K562 (cell line): ENCODE measurements at regions not wholly inside any gene's neighbourhood (a gene's known extent, or its start where the extent isn't known, plus 50 kb on each side); places are given as distances from the start of the nearest gene placed in this dataset.

ENCODE experiments used
- ATAC-seq: fragments of 200-7000 bp; cut with Tn5 transposase; 3 replicates; pipeline ENCODE4 v1.9.1; 2020; ENCODE audit warnings: moderate library complexity
- BruUV-seq: library from RNA; stranded (reverse); fragments of 400-500 nt; replicated peaks from 2 replicates; lab custom pipeline; 2021; lab: Mats Ljungman, UMichigan
- CTCF ChIA-PET: fragments of 300-600 bp; formaldehyde crosslinking; extraction: SDS; loops from one replicate; lab custom pipeline; 2021; ENCODE audit warnings: low intra/inter-chr PET ratio; lab: Yijun Ruan, JAX
- POLR2A ChIA-PET: fragments of 300-600, 350-650 bp; sonication (Branson Sonifier 250); formaldehyde crosslinking; extraction: SDS; loops from one replicate; lab custom pipeline; 2021; ENCODE audit warnings: antibody characterized with exemption, inconsistent platforms; lab: Yijun Ruan, JAX
- DNase-seq, 4 experiments: peaks; one replicate each; pipeline versions ENCODE4 v3.0.0 to v3.0.0-alpha.2; 2011 to 2018; ENCODE audit warnings: low spot score in 3 of 4, mixed read lengths in 3 of 4; ENCODE audit errors: extremely low read depth in 1 of 4
- FAIRE-seq: peaks from 2 replicates; lab custom pipeline; 2011; peaks lifted over from hg19 to GRCh38; lab: Jason Lieb, UNC
- H2AFZ ChIP-seq: 2 replicates; pipeline ENCODE4 v1.6.0; 2011; ENCODE audit warnings: low read depth, low read length, control low read depth, inconsistent platforms
- H3K27ac ChIP-seq: fragments of 200-600 bp; 3 replicates; pipeline ENCODE4 v1.8.0; 2011; ENCODE audit warnings: low read depth, mild to moderate bottlenecking, control low read depth, inconsistent platforms, low read length, moderate library complexity, mixed read lengths; ENCODE audit errors: extremely low read depth
- H3K27me3 ChIP-seq, 2 experiments: fragments of 300-600 bp in 1 of 2; 2 replicates in 1 of 2; 3 replicates in 1 of 2; pipeline versions ENCODE4 v1.6.0 to v1.8.0; 2011; ENCODE audit warnings: inconsistent platforms in 2 of 2, low read length in 2 of 2, mild to moderate bottlenecking in 1 of 2, mixed read lengths in 1 of 2, moderate library complexity in 1 of 2; ENCODE audit not compliant: control insufficient read depth in 2 of 2, insufficient read depth in 2 of 2
- H3K36me3 ChIP-seq: fragments of 300-600 bp; 3 replicates; pipeline ENCODE4 v1.8.0; 2011; ENCODE audit warnings: mild to moderate bottlenecking, low read length, inconsistent platforms; ENCODE audit not compliant: control insufficient read depth, insufficient read depth
- H3K4me1 ChIP-seq, 2 experiments: fragments of 200-600 bp in 1 of 2; replicated peaks in 1 of 2; 2 replicates in 1 of 2; 3 replicates in 1 of 2; pipeline versions ENCODE4 v1.5.1 to v1.8.0; 2011; ENCODE audit warnings: inconsistent platforms in 2 of 2, low read length in 2 of 2, mild to moderate bottlenecking in 1 of 2, mixed read lengths in 1 of 2, moderate library complexity in 1 of 2; ENCODE audit not compliant: control insufficient read depth in 2 of 2, insufficient read depth in 2 of 2
- H3K4me2 ChIP-seq: 2 replicates; pipeline ENCODE4 v1.6.1; 2011; ENCODE audit warnings: low read length, control low read depth, inconsistent platforms, mixed read lengths; ENCODE audit not compliant: insufficient read depth
- H3K4me3 ChIP-seq: fragments of 200-600 bp; sonication (generic), shearing (Covaris generic); 2 replicates; pipeline ENCODE4 v1.5.1; 2016; ENCODE audit warnings: control low read depth, inconsistent platforms
- H3K79me2 ChIP-seq: fragments of 200-600 bp; 3 replicates; pipeline ENCODE4 v1.8.0; 2011; ENCODE audit warnings: low read length, inconsistent platforms; ENCODE audit not compliant: control insufficient read depth, insufficient read depth
- H3K9ac ChIP-seq, 2 experiments: 2 replicates each; pipeline versions ENCODE4 v1.6.0 to v1.6.1; 2011; ENCODE audit warnings: low read depth in 2 of 2, low read length in 2 of 2, control low read depth in 1 of 2, inconsistent platforms in 1 of 2, mild to moderate bottlenecking in 1 of 2, mixed read lengths in 1 of 2; ENCODE audit not compliant: insufficient read depth in 1 of 2
- H3K9me1 ChIP-seq: one replicate; pipeline ENCODE4 v1.6.0; 2011; ENCODE audit warnings: inconsistent platforms, mild to moderate bottlenecking, low read length, moderate library complexity; ENCODE audit not compliant: control insufficient read depth, insufficient read depth
- H3K9me3 ChIP-seq: replicated peaks from 2 replicates; pipeline ENCODE4 v1.5.1; 2011; ENCODE audit warnings: low read depth, low read length, inconsistent platforms; ENCODE audit not compliant: control insufficient read depth, insufficient read depth
- H4K20me1 ChIP-seq: replicated peaks from 2 replicates; pipeline ENCODE4 v1.6.1; 2011; ENCODE audit warnings: low read length, inconsistent platforms, mixed read lengths; ENCODE audit not compliant: control insufficient read depth, insufficient read depth
- ADNP ChIP-seq: fragments of 200-800 bp; sonication (Bioruptor generic); IDR thresholded peaks from 2 replicates; pipeline ENCODE4 v1.6.1; 2016; ENCODE audit warnings: missing genetic modification characterization, missing compliant biosample characterization
- COPS2 ChIP-seq: fragments of 450-650 bp; conservative IDR thresholded peaks from 2 replicates; pipeline ENCODE4 v1.6.1; 2016; ENCODE audit warnings: mild to moderate bottlenecking, moderate library complexity
- NFIX ChIP-seq: fragments of 250-450 bp; sonication (Bioruptor Pico); IDR thresholded peaks from 2 replicates; pipeline ENCODE4 v1.4.0; 2020; ENCODE audit warnings: low read depth, mild to moderate bottlenecking, moderate library complexity
- PHF8 ChIP-seq: fragments of 200-600 bp; sonication (generic); IDR thresholded peaks from 2 replicates; pipeline ENCODE4 v1.6.1; 2012; ENCODE audit warnings: mixed run types, mild to moderate bottlenecking, inconsistent platforms, low read length, moderate library complexity, borderline replicate concordance
- SAFB2 ChIP-seq: fragments of 200-400 bp; formaldehyde crosslinking; IDR thresholded peaks from 2 replicates; pipeline ENCODE4 v1.6.1; 2018; ENCODE audit warnings: borderline replicate concordance, low read length, low read depth, moderate library complexity; ENCODE audit not compliant: severe bottlenecking
- SAP30 ChIP-seq: fragments of 200-600 bp; sonication (generic); IDR thresholded peaks from 2 replicates; pipeline ENCODE4 v1.6.1; 2012; ENCODE audit warnings: borderline replicate concordance, low read depth, mild to moderate bottlenecking, moderate library complexity, low read length, control low read depth, inconsistent platforms; ENCODE audit not compliant: insufficient read depth, poor library complexity, severe bottlenecking
- TCF7L2 ChIP-seq: fragments of 150-350 bp; IDR thresholded peaks from 2 replicates; pipeline ENCODE4 v1.6.1; 2016; ENCODE audit warnings: low read depth, mild to moderate bottlenecking, low read length, moderate library complexity
- TGIF2 ChIP-seq: sonication (generic); formaldehyde crosslinking; IDR thresholded peaks from 2 replicates; pipeline ENCODE4 v1.8.1; 2022; ENCODE audit warnings: mild to moderate bottlenecking, missing genetic modification reagents, moderate library complexity
- USF1 ChIP-seq: sonication (generic); formaldehyde crosslinking; IDR thresholded peaks from 2 replicates; pipeline ENCODE4 v1.9.0; 2022; ENCODE audit warnings: mild to moderate bottlenecking, missing genetic modification reagents
- ZKSCAN1 ChIP-seq: fragments of 150-350 bp; IDR thresholded peaks from 2 replicates; pipeline ENCODE4 v1.6.1; 2016; ENCODE audit warnings: low read depth, low read length
- ZNF124 ChIP-seq: sonication (generic); formaldehyde crosslinking; IDR thresholded peaks from 2 replicates; pipeline ENCODE4 v1.8.1; 2022; ENCODE audit warnings: missing genetic modification reagents
- ZNF23 ChIP-seq: fragments of 250-450 bp; sonication (Bioruptor Pico); IDR thresholded peaks from 2 replicates; pipeline ENCODE4 v1.4.0; 2020; ENCODE audit warnings: mild to moderate bottlenecking
- ZNF316 ChIP-seq: fragments of 450-650 bp; IDR thresholded peaks from 2 replicates; pipeline ENCODE4 v1.6.1; 2016
- ZNF561 ChIP-seq: fragments of 450-650 bp; formaldehyde crosslinking; conservative IDR thresholded peaks from 2 replicates; pipeline ENCODE4 v1.4.0; 2020; ENCODE audit warnings: mild to moderate bottlenecking, moderate library complexity
- WGBS: fragments of 100-300 bp; shearing (Covaris generic); methylation state at CpG from one replicate; pipeline ENCODE4 v1.1.6; 2016; ENCODE audit warnings: low coverage, mixed read lengths; ENCODE audit not compliant: insufficient coverage; ENCODE audit errors: missing lambda C conversion rate; 5-methylcytosine and 5-hydroxymethylcytosine counted together
- in situ Hi-C: fragments of 300-500 bp; cut with MboI; formaldehyde crosslinking; loops from 4 replicates; pipeline ENCODE4 v1.15.0; 2018; ENCODE audit warnings: inconsistent platforms, mixed read lengths
- intact Hi-C: fragments of 100-400 bp; cut with micrococcal nuclease; formaldehyde crosslinking; loops from 2 replicates; pipeline ENCODE4 v1.14.2; 2022
- TF ChIP-seq, protein P1 (sequence below): sonication (generic); formaldehyde crosslinking; IDR thresholded peaks from 2 replicates; pipeline ENCODE4 v1.5.0; 2020; ENCODE audit warnings: missing genetic modification reagents

DNA sequence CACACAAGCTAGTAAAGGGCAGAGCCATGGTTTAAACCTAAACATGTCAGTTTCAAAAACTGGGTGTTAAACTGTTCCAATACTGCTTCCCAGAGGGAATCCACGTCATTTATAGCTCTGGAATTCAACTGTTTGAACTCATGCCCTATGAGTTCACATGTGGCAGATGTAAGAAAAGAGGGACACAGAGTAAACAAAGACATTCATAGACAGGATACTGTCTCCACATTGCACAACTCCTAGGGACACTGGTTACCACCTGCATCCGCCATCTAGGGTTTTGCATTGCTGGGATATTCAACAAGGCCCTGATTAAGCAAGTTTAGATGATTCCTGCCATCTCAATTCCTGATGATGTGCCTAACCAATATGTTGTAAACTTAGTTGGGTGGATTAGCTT lies 134.1 kb upstream of the COL8A1 start:
- ATAC-seq (no peak), DNase-seq (no peak), FAIRE-seq (no peak)
- no peak for TF ChIP-seq USF1 (CRISPR knock-in tag)
- TF ChIP-seq PHF8: no peak
- TF ChIP-seq TGIF2 (CRISPR knock-in tag): no peak
- no peak for TF ChIP-seq ZNF316
- TF ChIP-seq COPS2: no peak
- no peak for TF ChIP-seq ZNF124
- no peak for TF ChIP-seq TCF7L2
- no peak for TF ChIP-seq NFIX (CRISPR knock-in tag)
- no peak for TF ChIP-seq ZNF23 (CRISPR knock-in tag)
- no peak for TF ChIP-seq ZNF561 (CRISPR knock-in tag)
- no peak for TF ChIP-seq ADNP (tag)
- TF ChIP-seq SAFB2: no peak
- no peak for TF ChIP-seq SAP30
- TF ChIP-seq, protein P1, sequence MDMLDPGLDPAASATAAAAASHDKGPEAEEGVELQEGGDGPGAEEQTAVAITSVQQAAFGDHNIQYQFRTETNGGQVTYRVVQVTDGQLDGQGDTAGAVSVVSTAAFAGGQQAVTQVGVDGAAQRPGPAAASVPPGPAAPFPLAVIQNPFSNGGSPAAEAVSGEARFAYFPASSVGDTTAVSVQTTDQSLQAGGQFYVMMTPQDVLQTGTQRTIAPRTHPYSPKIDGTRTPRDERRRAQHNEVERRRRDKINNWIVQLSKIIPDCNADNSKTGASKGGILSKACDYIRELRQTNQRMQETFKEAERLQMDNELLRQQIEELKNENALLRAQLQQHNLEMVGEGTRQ (CRISPR knock-in tag): no peak
- TF ChIP-seq ZKSCAN1: no peak
- no peak overlapping the region for H2AFZ ChIP-seq
- ChIA-PET POLR2A (no interaction called here), CTCF (no interaction called here)
- WGBS: 4% methylated on average over 2 of the region's 2 CpGs
- BruUV-seq: no TSS peak
- no peak overlapping the region for H3K4me2 ChIP-seq
- H3K27me3 ChIP-seq: no peaks in the 10 kb centered on the region
- H3K9ac ChIP-seq: no peak overlapping the region
- H3K9me3 ChIP-seq: no peaks in the 10 kb centered on the region
- H3K4me1 ChIP-seq: no peaks in the 10 kb centered on the region
- no peaks in the 10 kb centered on the region for H3K79me2 ChIP-seq
- no peaks in the 10 kb centered on the region for H4K20me1 ChIP-seq
- no peak overlapping the region for H3K4me3 ChIP-seq
- intact Hi-C loops: loop anchor here (10.0 kb wide), 1 partner anchor 281 kb away; no protein-coding TSS in a partner anchor
- H3K9me1 ChIP-seq: no peaks in the 10 kb centered on the region
- H3K36me3 ChIP-seq: no peaks in the 10 kb centered on the region
- no peak overlapping the region for H3K27ac ChIP-seq
- in situ Hi-C loops: no loop called here
